GM23338 (cell line): ENCODE measurements at regions not wholly inside any gene's neighbourhood (a gene's known extent, or its start where the extent isn't known, plus 50 kb on each side); places are given as distances from the start of the nearest gene placed in this dataset.

ENCODE experiments used
- ATAC-seq: fragments of 200-7000 bp; cut with Tn5 transposase; 3 replicates; pipeline ENCODE4 v1.9.1; 2020
- DNase-seq: peaks from one replicate; pipeline ENCODE4 v3.0.0-alpha.2; 2015; ENCODE audit warnings: low spot score
- H2AFZ ChIP-seq: fragments of 200-600 bp; sonication (generic); 2 replicates; pipeline ENCODE4 v1.8.0; 2016; ENCODE audit warnings: antibody characterized with exemption, mild to moderate bottlenecking, moderate library complexity
- H3F3A ChIP-seq: fragments of 200-600 bp; sonication (generic); replicated peaks from 2 replicates; pipeline ENCODE4 v1.8.0; 2017; ENCODE audit warnings: antibody characterized with exemption, mixed run types, low read depth
- H3K27ac ChIP-seq: fragments of 200-600 bp; sonication (generic); 2 replicates; pipeline ENCODE4 v1.6.1; 2016; ENCODE audit warnings: low read depth
- H3K27me3 ChIP-seq: fragments of 200-600 bp; sonication (generic); 2 replicates; pipeline ENCODE4 v1.8.0; 2016; ENCODE audit warnings: mild to moderate bottlenecking, mixed run types, moderate library complexity; ENCODE audit not compliant: insufficient read depth
- H3K36me3 ChIP-seq: fragments of 200-600 bp; sonication (generic); 2 replicates; pipeline ENCODE4 v1.8.0; 2016; ENCODE audit warnings: mild to moderate bottlenecking; ENCODE audit not compliant: insufficient read depth
- H3K4me1 ChIP-seq: fragments of 200-600 bp; sonication (generic); 2 replicates; pipeline ENCODE4 v1.8.0; 2016; ENCODE audit warnings: mild to moderate bottlenecking, moderate library complexity; ENCODE audit not compliant: insufficient read depth
- H3K4me2 ChIP-seq: fragments of 200-600 bp; sonication (generic); 2 replicates; pipeline ENCODE4 v1.7.1; 2017; ENCODE audit warnings: mixed run types
- H3K4me3 ChIP-seq: fragments of 200-600 bp; sonication (generic); 2 replicates; pipeline ENCODE4 v1.6.1; 2016; ENCODE audit warnings: mixed run types
- H3K79me2 ChIP-seq: fragments of 200-600 bp; sonication (generic); replicated peaks from 2 replicates; pipeline ENCODE4 v1.8.0; 2017; ENCODE audit warnings: mild to moderate bottlenecking; ENCODE audit not compliant: insufficient read depth
- H3K9me2 ChIP-seq: fragments of 200-600 bp; sonication (generic); 2 replicates; pipeline ENCODE4 v1.8.0; 2017; ENCODE audit not compliant: insufficient read depth
- H4K20me1 ChIP-seq: fragments of 200-600 bp; sonication (generic); replicated peaks from 2 replicates; pipeline ENCODE4 v1.8.0; 2017; ENCODE audit warnings: mild to moderate bottlenecking; ENCODE audit not compliant: insufficient read depth
- H3K27ac Mint-ChIP-seq: 2 replicates; pipeline ENCODE4 v1.8.0; 2020; ENCODE audit warnings: inconsistent platforms, mild to moderate bottlenecking, moderate library complexity, mixed read lengths
- H3K27me3 Mint-ChIP-seq: 3 replicates; pipeline ENCODE4 v1.8.0; 2022; ENCODE audit warnings: low read depth, mild to moderate bottlenecking, moderate library complexity, mixed read lengths, inconsistent platforms; ENCODE audit not compliant: insufficient read depth, poor library complexity
- H3K36me3 Mint-ChIP-seq: 3 replicates; pipeline ENCODE4 v1.8.0; 2021; ENCODE audit warnings: low read depth, mild to moderate bottlenecking, inconsistent platforms, moderate library complexity, mixed read lengths
- H3K4me1 Mint-ChIP-seq: 3 replicates; pipeline ENCODE4 v1.8.0; 2020; ENCODE audit warnings: mild to moderate bottlenecking, inconsistent platforms, mixed read lengths
- H3K4me3 Mint-ChIP-seq: 3 replicates; pipeline ENCODE4 v1.8.0; 2021; ENCODE audit warnings: moderate library complexity, mild to moderate bottlenecking, inconsistent platforms, mixed read lengths
- H3K9me3 Mint-ChIP-seq: 3 replicates; pipeline ENCODE4 v1.8.0; 2020; ENCODE audit warnings: moderate library complexity, mild to moderate bottlenecking, inconsistent platforms, mixed read lengths
- CREB1 ChIP-seq: fragments of 250-450 bp; sonication (Bioruptor Pico); IDR thresholded peaks from 2 replicates; pipeline ENCODE4 v1.5.0; 2020; ENCODE audit warnings: low read depth, mild to moderate bottlenecking, moderate library complexity
- EZH2phosphoT487 ChIP-seq: fragments of 200-600 bp; sonication (generic); IDR thresholded peaks from one replicate; pipeline ENCODE4 v1.8.1; 2018; ENCODE audit warnings: antibody characterized with exemption; ENCODE audit not compliant: unreplicated experiment
- NANOG ChIP-seq: IDR thresholded peaks from 2 replicates; pipeline ENCODE4 v1.6.1; 2016; ENCODE audit warnings: antibody characterized with exemption, borderline replicate concordance
- POLR2AphosphoS5 ChIP-seq: IDR thresholded peaks from 2 replicates; pipeline ENCODE4 v1.6.1; 2016; ENCODE audit warnings: antibody characterized with exemption, low read depth
- STAT1 ChIP-seq: IDR thresholded peaks from one replicate; pipeline ENCODE4 v1.6.1; 2016; ENCODE audit warnings: antibody characterized with exemption; ENCODE audit not compliant: unreplicated experiment
- ZNF331 ChIP-seq: fragments of 250-450 bp; sonication (Bioruptor Pico); IDR thresholded peaks from 2 replicates; pipeline ENCODE4 v1.5.0; 2020; ENCODE audit warnings: low read depth, mild to moderate bottlenecking, moderate library complexity
- TF ChIP-seq, protein P1 (sequence below): fragments of 250-450 bp; sonication (Bioruptor Pico); IDR thresholded peaks from 2 replicates; pipeline ENCODE4 v1.5.0; 2020; ENCODE audit warnings: mild to moderate bottlenecking, moderate library complexity
- TF ChIP-seq, protein P2 (sequence below): IDR thresholded peaks from one replicate; pipeline ENCODE4 v1.6.1; 2018; ENCODE audit warnings: antibody characterized with exemption; ENCODE audit not compliant: unreplicated experiment

GRCh38 chr3:139109271-139109670 is 64.6 kb upstream of the PRR23C start:
- Mint-ChIP-seq H3K36me3 (no peaks in the 10 kb centered on the region), H3K4me3 (no peak overlapping the region), H3K4me1 (no peaks in the 10 kb centered on the region), H3K9me3 (no peaks in the 10 kb centered on the region), H3K27me3 (peaks cover 7% of the 10 kb centered on the region), H3K27ac (no peak overlapping the region)
- Histone ChIP-seq H3K27ac (no peak overlapping the region), H3K36me3 (no peaks in the 10 kb centered on the region), H3F3A (0 out of 2 replicates have a peak, but pooled peaks cover 4% of the 10 kb centered on the region), H3K79me2 (no peaks in the 10 kb centered on the region), H4K20me1 (no peaks in the 10 kb centered on the region), H3K4me1 (no peaks in the 10 kb centered on the region), H3K27me3 (peaks cover 6% of the 10 kb centered on the region; the same call in 1 of the 2 replicates), H3K4me3 (no peak overlapping the region), H3K4me2 (no peak overlapping the region), H2AFZ (no peak overlapping the region), H3K9me2 (no peaks in the 10 kb centered on the region)
- no peak for ATAC-seq
- no peak for DNase-seq
- no peak for TF ChIP-seq POLR2AphosphoS5
- TF ChIP-seq EZH2phosphoT487, result no peak
- TF ChIP-seq, protein P1, sequence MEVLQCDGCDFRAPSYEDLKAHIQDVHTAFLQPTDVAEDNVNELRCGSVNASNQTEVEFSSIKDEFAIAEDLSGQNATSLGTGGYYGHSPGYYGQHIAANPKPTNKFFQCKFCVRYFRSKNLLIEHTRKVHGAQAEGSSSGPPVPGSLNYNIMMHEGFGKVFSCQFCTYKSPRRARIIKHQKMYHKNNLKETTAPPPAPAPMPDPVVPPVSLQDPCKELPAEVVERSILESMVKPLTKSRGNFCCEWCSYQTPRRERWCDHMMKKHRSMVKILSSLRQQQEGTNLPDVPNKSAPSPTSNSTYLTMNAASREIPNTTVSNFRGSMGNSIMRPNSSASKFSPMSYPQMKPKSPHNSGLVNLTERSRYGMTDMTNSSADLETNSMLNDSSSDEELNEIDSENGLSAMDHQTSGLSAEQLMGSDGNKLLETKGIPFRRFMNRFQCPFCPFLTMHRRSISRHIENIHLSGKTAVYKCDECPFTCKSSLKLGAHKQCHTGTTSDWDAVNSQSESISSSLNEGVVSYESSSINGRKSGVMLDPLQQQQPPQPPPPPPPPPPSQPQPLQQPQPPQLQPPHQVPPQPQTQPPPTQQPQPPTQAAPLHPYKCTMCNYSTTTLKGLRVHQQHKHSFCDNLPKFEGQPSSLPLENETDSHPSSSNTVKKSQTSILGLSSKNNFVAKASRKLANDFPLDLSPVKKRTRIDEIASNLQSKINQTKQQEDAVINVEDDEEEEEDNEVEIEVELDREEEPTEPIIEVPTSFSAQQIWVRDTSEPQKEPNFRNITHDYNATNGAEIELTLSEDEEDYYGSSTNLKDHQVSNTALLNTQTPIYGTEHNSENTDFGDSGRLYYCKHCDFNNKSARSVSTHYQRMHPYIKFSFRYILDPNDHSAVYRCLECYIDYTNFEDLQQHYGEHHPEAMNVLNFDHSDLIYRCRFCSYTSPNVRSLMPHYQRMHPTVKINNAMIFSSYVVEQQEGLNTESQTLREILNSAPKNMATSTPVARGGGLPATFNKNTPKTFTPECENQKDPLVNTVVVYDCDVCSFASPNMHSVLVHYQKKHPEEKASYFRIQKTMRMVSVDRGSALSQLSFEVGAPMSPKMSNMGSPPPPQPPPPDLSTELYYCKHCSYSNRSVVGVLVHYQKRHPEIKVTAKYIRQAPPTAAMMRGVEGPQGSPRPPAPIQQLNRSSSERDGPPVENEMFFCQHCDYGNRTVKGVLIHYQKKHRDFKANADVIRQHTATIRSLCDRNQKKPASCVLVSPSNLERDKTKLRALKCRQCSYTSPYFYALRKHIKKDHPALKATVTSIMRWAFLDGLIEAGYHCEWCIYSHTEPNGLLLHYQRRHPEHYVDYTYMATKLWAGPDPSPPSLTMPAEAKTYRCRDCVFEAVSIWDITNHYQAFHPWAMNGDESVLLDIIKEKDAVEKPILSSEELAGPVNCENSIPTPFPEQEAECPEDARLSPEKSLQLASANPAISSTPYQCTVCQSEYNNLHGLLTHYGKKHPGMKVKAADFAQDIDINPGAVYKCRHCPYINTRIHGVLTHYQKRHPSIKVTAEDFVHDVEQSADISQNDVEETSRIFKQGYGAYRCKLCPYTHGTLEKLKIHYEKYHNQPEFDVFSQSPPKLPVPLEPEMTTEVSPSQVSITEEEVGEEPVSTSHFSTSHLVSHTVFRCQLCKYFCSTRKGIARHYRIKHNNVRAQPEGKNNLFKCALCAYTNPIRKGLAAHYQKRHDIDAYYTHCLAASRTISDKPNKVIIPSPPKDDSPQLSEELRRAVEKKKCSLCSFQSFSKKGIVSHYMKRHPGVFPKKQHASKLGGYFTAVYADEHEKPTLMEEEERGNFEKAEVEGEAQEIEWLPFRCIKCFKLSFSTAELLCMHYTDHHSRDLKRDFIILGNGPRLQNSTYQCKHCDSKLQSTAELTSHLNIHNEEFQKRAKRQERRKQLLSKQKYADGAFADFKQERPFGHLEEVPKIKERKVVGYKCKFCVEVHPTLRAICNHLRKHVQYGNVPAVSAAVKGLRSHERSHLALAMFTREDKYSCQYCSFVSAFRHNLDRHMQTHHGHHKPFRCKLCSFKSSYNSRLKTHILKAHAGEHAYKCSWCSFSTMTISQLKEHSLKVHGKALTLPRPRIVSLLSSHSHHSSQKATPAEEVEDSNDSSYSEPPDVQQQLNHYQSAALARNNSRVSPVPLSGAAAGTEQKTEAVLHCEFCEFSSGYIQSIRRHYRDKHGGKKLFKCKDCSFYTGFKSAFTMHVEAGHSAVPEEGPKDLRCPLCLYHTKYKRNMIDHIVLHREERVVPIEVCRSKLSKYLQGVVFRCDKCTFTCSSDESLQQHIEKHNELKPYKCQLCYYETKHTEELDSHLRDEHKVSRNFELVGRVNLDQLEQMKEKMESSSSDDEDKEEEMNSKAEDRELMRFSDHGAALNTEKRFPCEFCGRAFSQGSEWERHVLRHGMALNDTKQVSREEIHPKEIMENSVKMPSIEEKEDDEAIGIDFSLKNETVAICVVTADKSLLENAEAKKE (CRISPR knock-in tag), result no peak
- no peak for TF ChIP-seq CREB1
- no peak for TF ChIP-seq STAT1
- no peak for TF ChIP-seq NANOG
- TF ChIP-seq ZNF331 (CRISPR knock-in tag), result no peak
- TF ChIP-seq, protein P2, sequence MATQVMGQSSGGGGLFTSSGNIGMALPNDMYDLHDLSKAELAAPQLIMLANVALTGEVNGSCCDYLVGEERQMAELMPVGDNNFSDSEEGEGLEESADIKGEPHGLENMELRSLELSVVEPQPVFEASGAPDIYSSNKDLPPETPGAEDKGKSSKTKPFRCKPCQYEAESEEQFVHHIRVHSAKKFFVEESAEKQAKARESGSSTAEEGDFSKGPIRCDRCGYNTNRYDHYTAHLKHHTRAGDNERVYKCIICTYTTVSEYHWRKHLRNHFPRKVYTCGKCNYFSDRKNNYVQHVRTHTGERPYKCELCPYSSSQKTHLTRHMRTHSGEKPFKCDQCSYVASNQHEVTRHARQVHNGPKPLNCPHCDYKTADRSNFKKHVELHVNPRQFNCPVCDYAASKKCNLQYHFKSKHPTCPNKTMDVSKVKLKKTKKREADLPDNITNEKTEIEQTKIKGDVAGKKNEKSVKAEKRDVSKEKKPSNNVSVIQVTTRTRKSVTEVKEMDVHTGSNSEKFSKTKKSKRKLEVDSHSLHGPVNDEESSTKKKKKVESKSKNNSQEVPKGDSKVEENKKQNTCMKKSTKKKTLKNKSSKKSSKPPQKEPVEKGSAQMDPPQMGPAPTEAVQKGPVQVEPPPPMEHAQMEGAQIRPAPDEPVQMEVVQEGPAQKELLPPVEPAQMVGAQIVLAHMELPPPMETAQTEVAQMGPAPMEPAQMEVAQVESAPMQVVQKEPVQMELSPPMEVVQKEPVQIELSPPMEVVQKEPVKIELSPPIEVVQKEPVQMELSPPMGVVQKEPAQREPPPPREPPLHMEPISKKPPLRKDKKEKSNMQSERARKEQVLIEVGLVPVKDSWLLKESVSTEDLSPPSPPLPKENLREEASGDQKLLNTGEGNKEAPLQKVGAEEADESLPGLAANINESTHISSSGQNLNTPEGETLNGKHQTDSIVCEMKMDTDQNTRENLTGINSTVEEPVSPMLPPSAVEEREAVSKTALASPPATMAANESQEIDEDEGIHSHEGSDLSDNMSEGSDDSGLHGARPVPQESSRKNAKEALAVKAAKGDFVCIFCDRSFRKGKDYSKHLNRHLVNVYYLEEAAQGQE, result no peak
